Left lung (tissue), 4 donors: ENCODE measurements at regions not wholly inside any gene's neighbourhood (a gene's known extent, or its start where the extent isn't known, plus 50 kb on each side); places are given as distances from the start of the nearest gene placed in this dataset.
A peak's percentile ranks its signal among the peaks of the same experiment; 100 is the strongest.

Experiments
- ATAC-seq: fragments of 200-7000 bp; cut with Tn5 transposase; one replicate; pipeline ENCODE4 v1.9.1; 2020; ENCODE audit warnings: moderate library complexity
- DNase-seq, 4 donors: peaks; one replicate each; pipeline ENCODE4 v3.0.0-alpha.2; 2013 to 2020
- H3K27ac ChIP-seq, 2 donors: fragments of 200-600 bp; sonication (generic) in 1 of 2; one replicate each; pipeline versions ENCODE4 v1.5.0 to v1.8.0; 2020 to 2021
- H3K27me3 ChIP-seq, 2 donors: fragments of 200-600 bp; sonication (generic) in 1 of 2; one replicate each; pipeline versions ENCODE4 v1.5.0 to v1.8.0; 2020 to 2021
- H3K36me3 ChIP-seq, 2 donors: fragments of 200-600 bp; sonication (generic) in 1 of 2; one replicate each; pipeline versions ENCODE4 v1.5.0 to v1.8.0; 2020 to 2021
- H3K4me1 ChIP-seq, 2 donors: fragments of 200-600 bp; one replicate each; pipeline ENCODE4 v1.8.0; 2021
- H3K4me3 ChIP-seq, 2 donors: fragments of 200-600 bp; sonication (generic) in 1 of 2; one replicate each; pipeline versions ENCODE4 v1.5.0 to v1.8.0; 2020 to 2021; ENCODE audit warnings: mild to moderate bottlenecking in 1 of 2
- H3K9me3 ChIP-seq, 2 donors: fragments of 200-600 bp; sonication (generic) in 1 of 2; one replicate each; pipeline versions ENCODE4 v1.5.0 to v1.8.0; 2020 to 2021
- intact Hi-C, 2 donors: fragments of 100-400 bp; cut with DNase I; formaldehyde crosslinking; loops; one replicate each; pipeline versions ENCODE4 v1.11.2 to v1.14.2; 2022
- TF ChIP-seq, protein P1 (sequence below), 2 donors: fragments of 200-600 bp; sonication (generic) in 1 of 2; IDR thresholded peaks; one replicate each; pipeline versions ENCODE4 v1.5.0 to v1.8.0; 2021; ENCODE audit warnings: antibody characterized with exemption in 2 of 2
- donor health status: DM: no; HTN: yes; CAD: no.
- donor health status: DM: no; HTN: no; CAD: no.

DNA sequence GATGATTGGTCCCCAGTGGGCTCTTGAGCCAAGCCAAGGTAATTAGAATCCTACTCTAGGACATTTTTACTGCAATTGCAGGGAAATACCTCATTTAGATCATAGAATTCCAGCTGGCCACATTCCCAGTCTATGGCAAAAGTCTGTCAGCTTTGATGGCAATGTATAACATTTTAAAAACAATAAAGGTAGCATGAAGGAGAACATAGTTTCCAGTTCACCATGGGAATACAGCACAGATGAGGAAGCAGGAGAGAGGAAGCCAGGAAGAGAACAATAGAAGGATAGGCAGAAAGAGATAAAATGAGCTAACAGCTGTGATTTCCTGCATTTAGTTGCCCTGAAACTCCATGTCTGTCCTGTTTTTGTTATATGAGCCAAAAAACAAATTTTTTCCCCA, 897.3 kb upstream of the DDX18 start:
- H3K4me3 ChIP-seq: no peak overlapping the region
- intact Hi-C loops: no loop called here
- DNase-seq: peak in 1 of 4 donors; percentile 5
- no peaks in the 10 kb centered on the region for H3K36me3 ChIP-seq
- ATAC-seq: no peak
- TF ChIP-seq, protein P1, sequence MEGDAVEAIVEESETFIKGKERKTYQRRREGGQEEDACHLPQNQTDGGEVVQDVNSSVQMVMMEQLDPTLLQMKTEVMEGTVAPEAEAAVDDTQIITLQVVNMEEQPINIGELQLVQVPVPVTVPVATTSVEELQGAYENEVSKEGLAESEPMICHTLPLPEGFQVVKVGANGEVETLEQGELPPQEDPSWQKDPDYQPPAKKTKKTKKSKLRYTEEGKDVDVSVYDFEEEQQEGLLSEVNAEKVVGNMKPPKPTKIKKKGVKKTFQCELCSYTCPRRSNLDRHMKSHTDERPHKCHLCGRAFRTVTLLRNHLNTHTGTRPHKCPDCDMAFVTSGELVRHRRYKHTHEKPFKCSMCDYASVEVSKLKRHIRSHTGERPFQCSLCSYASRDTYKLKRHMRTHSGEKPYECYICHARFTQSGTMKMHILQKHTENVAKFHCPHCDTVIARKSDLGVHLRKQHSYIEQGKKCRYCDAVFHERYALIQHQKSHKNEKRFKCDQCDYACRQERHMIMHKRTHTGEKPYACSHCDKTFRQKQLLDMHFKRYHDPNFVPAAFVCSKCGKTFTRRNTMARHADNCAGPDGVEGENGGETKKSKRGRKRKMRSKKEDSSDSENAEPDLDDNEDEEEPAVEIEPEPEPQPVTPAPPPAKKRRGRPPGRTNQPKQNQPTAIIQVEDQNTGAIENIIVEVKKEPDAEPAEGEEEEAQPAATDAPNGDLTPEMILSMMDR (IDR thresholded peaks at IDR 0.05): no peak
- no peaks in the 10 kb centered on the region for H3K4me1 ChIP-seq
- H3K27ac ChIP-seq: no peak overlapping the region
- no peaks in the 10 kb centered on the region for H3K27me3 ChIP-seq
- H3K9me3 ChIP-seq: no peaks in the 10 kb centered on the region

DNA sequence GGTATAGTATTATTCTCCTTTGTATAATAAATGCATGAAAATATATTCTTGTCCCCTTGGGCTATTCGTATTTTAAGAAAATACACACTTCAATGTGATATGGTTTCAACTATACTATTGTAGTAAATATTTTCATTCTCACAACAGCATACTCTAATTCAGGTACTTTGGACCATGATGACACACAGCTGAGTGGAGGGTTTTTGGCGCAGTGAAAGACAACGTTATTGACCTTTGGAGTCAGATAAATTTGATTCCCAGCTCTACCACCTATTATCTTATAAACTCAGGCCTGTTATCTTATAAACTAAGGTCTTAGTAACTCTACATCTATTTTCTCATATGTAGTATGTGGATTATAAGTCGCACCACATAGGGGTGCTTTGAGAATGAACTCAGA, 895.9 kb upstream of the DDX18 start:
- intact Hi-C loops: no loop called here
- Histone ChIP-seq H3K27me3 (no peaks in the 10 kb centered on the region), H3K27ac (no peak overlapping the region), H3K9me3 (no peaks in the 10 kb centered on the region), H3K4me1 (no peaks in the 10 kb centered on the region), H3K36me3 (no peaks in the 10 kb centered on the region), H3K4me3 (no peak overlapping the region)
- DNase-seq: no peak
- TF ChIP-seq, protein P1 (IDR thresholded peaks at IDR 0.05): no peak
- no peak for ATAC-seq

DNA sequence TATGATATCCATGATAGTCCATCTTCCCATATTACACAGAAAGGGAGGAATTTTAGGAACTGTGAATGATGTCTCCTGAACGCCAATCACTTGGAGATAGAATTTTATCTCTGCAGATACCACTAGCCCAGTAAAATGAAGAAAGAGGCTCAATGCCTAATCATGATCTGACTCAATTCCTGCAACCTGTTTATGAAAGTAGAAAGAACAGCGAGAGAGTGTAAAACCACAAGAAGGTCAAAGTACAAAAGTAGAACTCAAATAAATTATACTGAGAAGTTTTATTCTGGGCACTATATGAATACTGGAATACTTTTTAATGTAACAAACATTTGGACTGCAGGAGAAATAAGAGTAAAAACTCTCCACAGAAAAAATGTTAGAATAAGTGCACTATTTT, 892.1 kb upstream of the DDX18 start:
- Histone ChIP-seq H3K4me3 (no peak overlapping the region), H3K27me3 (no peaks in the 10 kb centered on the region), H3K36me3 (no peaks in the 10 kb centered on the region), H3K4me1 (no peaks in the 10 kb centered on the region), H3K9me3 (no peaks in the 10 kb centered on the region), H3K27ac (no peak overlapping the region)
- DNase-seq (no peak), ATAC-seq (no peak)
- intact Hi-C loops: no loop called here
- TF ChIP-seq, protein P1 (IDR thresholded peaks at IDR 0.05): no peak

DNA sequence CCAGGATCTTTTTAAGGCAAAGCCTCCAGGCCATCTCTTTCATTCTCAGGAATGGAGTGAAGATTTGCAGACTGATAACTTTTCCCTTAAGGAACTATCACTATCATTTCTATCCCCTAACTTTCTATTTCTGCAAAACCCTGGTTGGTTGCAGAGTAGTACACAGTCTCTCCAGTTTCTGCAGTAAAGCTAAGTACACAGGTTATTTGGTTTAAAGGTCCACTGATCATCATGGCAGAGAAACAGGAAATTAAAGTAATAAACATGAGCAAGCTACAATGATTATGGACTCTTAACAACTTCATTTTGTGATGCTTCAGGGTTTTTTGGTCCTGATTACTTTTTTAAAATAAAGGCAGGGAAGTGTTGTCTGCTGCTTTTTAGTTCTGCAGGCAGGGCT, 890.0 kb upstream of the DDX18 start:
- no peaks in the 10 kb centered on the region for H3K27me3 ChIP-seq
- H3K36me3 ChIP-seq: no peaks in the 10 kb centered on the region
- DNase-seq (no peak), ATAC-seq (no peak)
- no peak overlapping the region for H3K4me3 ChIP-seq
- intact Hi-C loops: no loop called here
- TF ChIP-seq, protein P1 (IDR thresholded peaks at IDR 0.05): no peak
- H3K27ac ChIP-seq: no peak overlapping the region
- no peaks in the 10 kb centered on the region for H3K9me3 ChIP-seq
- H3K4me1 ChIP-seq: no peaks in the 10 kb centered on the region

DNA sequence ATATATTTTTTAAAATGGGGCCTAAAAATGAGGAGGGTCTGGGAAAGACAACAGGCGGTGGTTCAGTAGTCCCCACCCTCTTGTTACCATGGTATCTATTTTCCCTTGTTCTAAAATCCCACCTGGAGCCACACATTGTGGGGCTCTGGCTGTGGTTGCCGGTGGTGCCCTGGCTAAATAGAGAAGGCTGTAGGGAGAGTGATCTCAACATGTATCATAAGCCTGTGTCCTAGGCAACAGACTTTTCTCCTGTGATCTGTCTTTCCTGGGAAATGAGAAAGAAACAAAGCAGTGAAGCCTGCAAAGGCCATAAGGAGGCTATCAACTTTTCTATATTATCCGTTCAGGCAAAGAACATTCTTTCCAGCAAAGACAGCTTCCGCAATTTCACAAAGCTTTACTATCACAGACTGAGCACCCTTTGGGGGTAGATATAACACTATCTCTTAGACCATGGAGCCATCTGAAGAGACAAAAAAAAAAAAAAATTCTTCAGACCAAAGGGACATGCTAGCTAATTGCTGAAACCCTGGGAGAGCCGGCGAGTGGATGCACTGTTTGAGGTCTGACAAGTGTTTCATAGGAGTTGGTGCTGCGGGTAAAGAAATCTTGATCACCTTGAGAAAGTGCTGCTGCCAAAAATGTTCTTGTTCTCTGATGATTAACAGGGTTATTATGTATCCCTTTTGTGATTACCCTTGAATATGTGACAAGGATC, 879.2 kb upstream of the DDX18 start:
- no peaks in the 10 kb centered on the region for H3K27me3 ChIP-seq
- no peak overlapping the region for H3K27ac ChIP-seq
- no peak for DNase-seq
- no peaks in the 10 kb centered on the region for H3K4me1 ChIP-seq
- ATAC-seq: no peak
- TF ChIP-seq, protein P1 (IDR thresholded peaks at IDR 0.05): no peak
- no peaks in the 10 kb centered on the region for H3K36me3 ChIP-seq
- intact Hi-C loops: no loop called here
- peaks cover 0 to 22% of the 10 kb centered on the region in 2 donors for H3K9me3 ChIP-seq
- no peak overlapping the region for H3K4me3 ChIP-seq
